Panc1 (cell line): ENCODE measurements at regions not wholly inside any gene's neighbourhood (a gene's known extent, or its start where the extent isn't known, plus 50 kb on each side); places are given as distances from the start of the nearest gene placed in this dataset.

ENCODE experiments used
- ATAC-seq: fragments of 200-7000 bp; cut with Tn5 transposase; 2 replicates; pipeline ENCODE4 v1.9.1; 2020; ENCODE audit warnings: mild to moderate bottlenecking, moderate library complexity
- BruUV-seq: library from RNA; stranded (reverse); fragments of 400-500 nt; replicated peaks from 2 replicates; lab custom pipeline; 2021; lab: Mats Ljungman, UMichigan
- CTCF ChIA-PET: fragments of 300-600 bp; sonication (Branson Sonifier 250); formaldehyde crosslinking; loops from one replicate; lab custom pipeline; 2022; ENCODE audit warnings: antibody characterized with exemption; lab: Charles Lee
- POLR2A ChIA-PET: fragments of 300-600 bp; sonication (Branson Sonifier 250); formaldehyde crosslinking; loops from one replicate; lab custom pipeline; 2022; ENCODE audit warnings: antibody characterized with exemption; lab: Charles Lee
- DNase-seq: peaks from one replicate; pipeline ENCODE4 v3.0.0-alpha.2; 2010; ENCODE audit warnings: low read depth, low spot score
- H3K27ac ChIP-seq: 2 replicates; pipeline ENCODE4 v1.5.1; 2011; ENCODE audit warnings: mild to moderate bottlenecking, low read length, inconsistent platforms
- H3K27me3 ChIP-seq: fragments of 200-500 bp; sonication (Bioruptor generic); 2 replicates; pipeline ENCODE4 v1.6.0; 2014; ENCODE audit warnings: low read length, inconsistent platforms; ENCODE audit not compliant: control insufficient read depth, insufficient read depth
- H3K36me3 ChIP-seq: fragments of 200-500 bp; sonication (Bioruptor generic); 2 replicates; pipeline ENCODE4 v1.5.1; 2014; ENCODE audit warnings: inconsistent platforms, mild to moderate bottlenecking, low read length, moderate library complexity; ENCODE audit not compliant: control insufficient read depth, insufficient read depth
- H3K4me1 ChIP-seq: 2 replicates; pipeline ENCODE4 v1.5.1; 2011; ENCODE audit warnings: inconsistent platforms, mild to moderate bottlenecking, low read length, moderate library complexity; ENCODE audit not compliant: control insufficient read depth, insufficient read depth
- H3K4me3 ChIP-seq, 2 experiments: 2 replicates each; pipeline ENCODE4 v1.5.1; 2011 to 2012; ENCODE audit warnings: low read depth in 2 of 2, low read length in 2 of 2, mild to moderate bottlenecking in 2 of 2, inconsistent platforms in 1 of 2, moderate library complexity in 1 of 2
- H3K9me3 ChIP-seq: fragments of 200-500 bp; sonication (Bioruptor generic); 2 replicates; pipeline ENCODE4 v1.5.1; 2014; ENCODE audit warnings: low read depth, mild to moderate bottlenecking, inconsistent platforms, low read length, moderate library complexity; ENCODE audit not compliant: control insufficient read depth, insufficient read depth
- POLR2AphosphoS5 ChIP-seq: IDR thresholded peaks from 2 replicates; pipeline ENCODE4 v1.6.1; 2012; ENCODE audit warnings: mild to moderate bottlenecking, low read depth, low read length, moderate library complexity
- SIN3A ChIP-seq: IDR thresholded peaks from 2 replicates; pipeline ENCODE4 v1.6.1; 2012; ENCODE audit warnings: low read depth, mild to moderate bottlenecking, low read length, moderate library complexity, borderline replicate concordance; ENCODE audit not compliant: insufficient read depth
- TCF7L2 ChIP-seq: IDR thresholded peaks from 2 replicates; pipeline ENCODE4 v1.6.1; 2011; ENCODE audit warnings: mild to moderate bottlenecking, low read depth, low read length, inconsistent platforms
- in situ Hi-C: cut with HindIII; loops from 2 replicates; pipeline ENCODE4 v1.10.0; 2016; ENCODE audit warnings: low sequenced_read_pairs, low pct_unique_long_range_greater_than_20kb
- intact Hi-C: fragments of 100-400 bp; cut with micrococcal nuclease; formaldehyde crosslinking; loops from one replicate; pipeline ENCODE4 v1.10.0; 2022; ENCODE audit not compliant: unreplicated experiment
- TF ChIP-seq, protein P1 (sequence below): fragments of 450-650 bp; IDR thresholded peaks from 2 replicates; pipeline ENCODE4 v1.5.1; 2017; ENCODE audit warnings: mild to moderate bottlenecking
- TF ChIP-seq, protein P2 (sequence below), 2 experiments: IDR thresholded peaks; 2 replicates each; pipeline ENCODE4 v1.6.1; 2011 to 2012; ENCODE audit warnings: low read depth in 2 of 2, control low read depth in 1 of 2, low read length in 1 of 2, mild to moderate bottlenecking in 1 of 2, moderate library complexity in 1 of 2; ENCODE audit not compliant: insufficient read depth in 1 of 2

DNA sequence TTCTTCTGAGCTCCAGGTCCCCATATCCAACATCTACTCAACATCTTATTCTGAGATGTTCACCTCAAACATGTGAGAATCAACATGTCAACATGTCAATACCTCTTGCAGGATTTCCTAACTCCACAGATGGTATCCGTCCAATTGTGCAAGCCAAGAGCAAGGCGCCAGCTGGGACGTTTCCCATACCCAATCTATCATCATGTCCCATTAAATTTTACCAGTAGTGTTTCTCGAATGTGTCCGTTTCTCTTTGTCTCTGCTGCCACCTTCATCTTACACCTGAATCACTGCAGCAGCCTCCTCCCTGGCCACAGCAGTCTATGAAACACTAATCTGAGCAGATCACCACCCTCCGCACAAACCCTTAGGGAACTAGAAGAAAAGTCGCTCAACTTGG lies 78.0 kb upstream of the RPS6KA2 start:
- ChIA-PET CTCF (no interaction called here), POLR2A (no interaction called here)
- Histone ChIP-seq H3K4me1 (no peaks in the 10 kb centered on the region), H3K27ac (no peak overlapping the region), H3K9me3 (no peaks in the 10 kb centered on the region), H3K4me3 (no peak overlapping the region), H3K27me3 (peaks cover 18% of the 10 kb centered on the region; the same call in 1 of the 2 replicates), H3K36me3 (no peaks in the 10 kb centered on the region)
- intact Hi-C loops, result no loop called here
- DNase-seq (no peak), ATAC-seq (no peak)
- no TSS peak for BruUV-seq
- TF ChIP-seq SIN3A, result no peak
- TF ChIP-seq POLR2AphosphoS5, result no peak
- TF ChIP-seq, protein P1, sequence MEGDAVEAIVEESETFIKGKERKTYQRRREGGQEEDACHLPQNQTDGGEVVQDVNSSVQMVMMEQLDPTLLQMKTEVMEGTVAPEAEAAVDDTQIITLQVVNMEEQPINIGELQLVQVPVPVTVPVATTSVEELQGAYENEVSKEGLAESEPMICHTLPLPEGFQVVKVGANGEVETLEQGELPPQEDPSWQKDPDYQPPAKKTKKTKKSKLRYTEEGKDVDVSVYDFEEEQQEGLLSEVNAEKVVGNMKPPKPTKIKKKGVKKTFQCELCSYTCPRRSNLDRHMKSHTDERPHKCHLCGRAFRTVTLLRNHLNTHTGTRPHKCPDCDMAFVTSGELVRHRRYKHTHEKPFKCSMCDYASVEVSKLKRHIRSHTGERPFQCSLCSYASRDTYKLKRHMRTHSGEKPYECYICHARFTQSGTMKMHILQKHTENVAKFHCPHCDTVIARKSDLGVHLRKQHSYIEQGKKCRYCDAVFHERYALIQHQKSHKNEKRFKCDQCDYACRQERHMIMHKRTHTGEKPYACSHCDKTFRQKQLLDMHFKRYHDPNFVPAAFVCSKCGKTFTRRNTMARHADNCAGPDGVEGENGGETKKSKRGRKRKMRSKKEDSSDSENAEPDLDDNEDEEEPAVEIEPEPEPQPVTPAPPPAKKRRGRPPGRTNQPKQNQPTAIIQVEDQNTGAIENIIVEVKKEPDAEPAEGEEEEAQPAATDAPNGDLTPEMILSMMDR, result no peak
- TF ChIP-seq TCF7L2, result no peak
- TF ChIP-seq, protein P2, sequence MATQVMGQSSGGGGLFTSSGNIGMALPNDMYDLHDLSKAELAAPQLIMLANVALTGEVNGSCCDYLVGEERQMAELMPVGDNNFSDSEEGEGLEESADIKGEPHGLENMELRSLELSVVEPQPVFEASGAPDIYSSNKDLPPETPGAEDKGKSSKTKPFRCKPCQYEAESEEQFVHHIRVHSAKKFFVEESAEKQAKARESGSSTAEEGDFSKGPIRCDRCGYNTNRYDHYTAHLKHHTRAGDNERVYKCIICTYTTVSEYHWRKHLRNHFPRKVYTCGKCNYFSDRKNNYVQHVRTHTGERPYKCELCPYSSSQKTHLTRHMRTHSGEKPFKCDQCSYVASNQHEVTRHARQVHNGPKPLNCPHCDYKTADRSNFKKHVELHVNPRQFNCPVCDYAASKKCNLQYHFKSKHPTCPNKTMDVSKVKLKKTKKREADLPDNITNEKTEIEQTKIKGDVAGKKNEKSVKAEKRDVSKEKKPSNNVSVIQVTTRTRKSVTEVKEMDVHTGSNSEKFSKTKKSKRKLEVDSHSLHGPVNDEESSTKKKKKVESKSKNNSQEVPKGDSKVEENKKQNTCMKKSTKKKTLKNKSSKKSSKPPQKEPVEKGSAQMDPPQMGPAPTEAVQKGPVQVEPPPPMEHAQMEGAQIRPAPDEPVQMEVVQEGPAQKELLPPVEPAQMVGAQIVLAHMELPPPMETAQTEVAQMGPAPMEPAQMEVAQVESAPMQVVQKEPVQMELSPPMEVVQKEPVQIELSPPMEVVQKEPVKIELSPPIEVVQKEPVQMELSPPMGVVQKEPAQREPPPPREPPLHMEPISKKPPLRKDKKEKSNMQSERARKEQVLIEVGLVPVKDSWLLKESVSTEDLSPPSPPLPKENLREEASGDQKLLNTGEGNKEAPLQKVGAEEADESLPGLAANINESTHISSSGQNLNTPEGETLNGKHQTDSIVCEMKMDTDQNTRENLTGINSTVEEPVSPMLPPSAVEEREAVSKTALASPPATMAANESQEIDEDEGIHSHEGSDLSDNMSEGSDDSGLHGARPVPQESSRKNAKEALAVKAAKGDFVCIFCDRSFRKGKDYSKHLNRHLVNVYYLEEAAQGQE (IDR thresholded peaks at IDR 0.05; ENCODE audit: insufficient read depth in 1 of 2, low read depth in 2 of 2, low read length in 1 of 2), result no peak
- in situ Hi-C loops, result no loop called here

DNA sequence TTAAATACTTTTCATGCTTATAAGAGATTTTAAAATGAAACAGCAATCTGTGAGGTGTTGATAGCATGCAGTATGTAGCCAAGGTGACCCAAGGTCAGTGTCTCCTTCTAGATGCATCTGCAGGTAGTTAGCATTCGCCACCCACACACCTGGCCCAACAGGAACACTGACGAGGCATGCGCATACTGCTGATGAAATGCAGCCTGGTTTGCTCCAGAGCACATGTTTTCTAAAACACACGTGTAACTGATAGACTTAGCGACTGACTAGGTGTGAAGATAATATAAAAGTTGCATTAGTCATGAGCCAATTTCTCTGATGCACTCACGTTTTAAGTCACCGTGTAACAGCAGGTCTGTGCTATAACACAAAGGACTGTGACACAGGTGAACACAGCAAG lies 77.1 kb upstream of the RPS6KA2 start:
- Histone ChIP-seq H3K36me3 (no peaks in the 10 kb centered on the region), H3K27me3 (peaks cover 22% of the 10 kb centered on the region; the same call in 1 of the 2 replicates), H3K27ac (no peak overlapping the region), H3K4me3 (no peak overlapping the region), H3K9me3 (no peaks in the 10 kb centered on the region), H3K4me1 (no peaks in the 10 kb centered on the region)
- ChIA-PET POLR2A (no interaction called here), CTCF (no interaction called here)
- intact Hi-C loops, result no loop called here
- no peak for TF ChIP-seq POLR2AphosphoS5
- TF ChIP-seq, protein P2 (IDR thresholded peaks at IDR 0.05; ENCODE audit: insufficient read depth in 1 of 2, low read depth in 2 of 2, low read length in 1 of 2), result no peak
- TF ChIP-seq TCF7L2, result no peak
- TF ChIP-seq, protein P1, result no peak
- TF ChIP-seq SIN3A, result no peak
- no peak for DNase-seq
- in situ Hi-C loops, result no loop called here
- BruUV-seq, result no TSS peak
- no peak for ATAC-seq
